ENCODE measurements at regions not wholly inside any gene's neighbourhood (a gene's known extent, or its start where the extent isn't known, plus 50 kb on each side); places are given as distances from the start of the nearest gene placed in this dataset.

DNA sequence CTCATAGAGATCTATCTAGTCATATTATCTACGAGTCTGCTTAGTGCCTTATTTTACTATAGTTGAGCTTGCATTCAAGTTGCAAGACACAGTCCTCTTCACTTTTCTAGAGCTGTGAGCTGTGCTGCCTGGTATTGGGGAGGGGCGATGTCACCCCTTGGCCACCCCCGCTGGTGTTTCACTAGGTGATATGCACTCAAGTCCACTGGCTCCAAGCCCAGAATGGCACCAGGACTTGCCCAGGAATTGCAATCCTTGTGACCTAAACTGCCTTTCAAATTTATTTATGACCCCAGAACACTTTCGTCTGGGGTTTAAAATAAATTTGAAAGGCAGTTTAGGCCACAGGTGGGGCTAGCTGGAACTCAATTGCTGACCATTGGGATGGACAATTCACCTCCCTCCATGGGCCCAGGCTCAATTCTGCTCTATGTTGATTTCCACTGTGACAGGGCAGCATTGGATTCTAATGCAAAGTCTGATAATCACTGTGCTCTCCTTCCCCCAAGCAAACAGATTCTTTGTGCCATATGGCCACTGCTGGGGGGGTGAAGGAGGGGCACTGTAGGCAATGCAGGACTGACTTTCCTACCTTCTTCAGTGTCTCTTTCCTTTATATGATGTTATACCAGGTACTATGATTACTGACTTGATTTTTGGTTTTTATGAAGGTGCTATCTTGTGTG is 1244.2 kb upstream of the MIR17HG start:
- TF ChIP-seq EZH2phosphoT487 (IDR thresholded peaks at IDR 0.05; ENCODE audit: borderline replicate concordance, low read length), result no peak
- TF ChIP-seq, protein P1, sequence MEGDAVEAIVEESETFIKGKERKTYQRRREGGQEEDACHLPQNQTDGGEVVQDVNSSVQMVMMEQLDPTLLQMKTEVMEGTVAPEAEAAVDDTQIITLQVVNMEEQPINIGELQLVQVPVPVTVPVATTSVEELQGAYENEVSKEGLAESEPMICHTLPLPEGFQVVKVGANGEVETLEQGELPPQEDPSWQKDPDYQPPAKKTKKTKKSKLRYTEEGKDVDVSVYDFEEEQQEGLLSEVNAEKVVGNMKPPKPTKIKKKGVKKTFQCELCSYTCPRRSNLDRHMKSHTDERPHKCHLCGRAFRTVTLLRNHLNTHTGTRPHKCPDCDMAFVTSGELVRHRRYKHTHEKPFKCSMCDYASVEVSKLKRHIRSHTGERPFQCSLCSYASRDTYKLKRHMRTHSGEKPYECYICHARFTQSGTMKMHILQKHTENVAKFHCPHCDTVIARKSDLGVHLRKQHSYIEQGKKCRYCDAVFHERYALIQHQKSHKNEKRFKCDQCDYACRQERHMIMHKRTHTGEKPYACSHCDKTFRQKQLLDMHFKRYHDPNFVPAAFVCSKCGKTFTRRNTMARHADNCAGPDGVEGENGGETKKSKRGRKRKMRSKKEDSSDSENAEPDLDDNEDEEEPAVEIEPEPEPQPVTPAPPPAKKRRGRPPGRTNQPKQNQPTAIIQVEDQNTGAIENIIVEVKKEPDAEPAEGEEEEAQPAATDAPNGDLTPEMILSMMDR (IDR thresholded peaks at IDR 0.05; ENCODE audit: low read depth, low read length, poor library complexity, severe bottlenecking), result no peak
- Histone ChIP-seq H4K20me1 (ENCODE audit: control insufficient read depth, insufficient read depth, low read depth, low read length) (no peaks in the 10 kb centered on the region), H3K4me2 (ENCODE audit: low read length) (no peak overlapping the region), H3K4me3 (ENCODE audit: low read length) (no peak overlapping the region), H3F3A (ENCODE audit: control insufficient read depth, insufficient read depth) (no peaks in the 10 kb centered on the region), H3K79me2 (ENCODE audit: control insufficient read depth, low read length) (no peaks in the 10 kb centered on the region), H3K27ac (ENCODE audit: low read depth, low read length) (no peak overlapping the region), H3K9me3 (ENCODE audit: control insufficient read depth, insufficient read depth, low read length) (peaks cover 3% of the 10 kb centered on the region; the same call in 1 of the 2 replicates), H3K4me1 (ENCODE audit: control insufficient read depth, low read length) (no peaks in the 10 kb centered on the region), H3K9me2 (replicated peaks; ENCODE audit: control insufficient read depth, low read length) (no peaks in the 10 kb centered on the region), H3K27me3 (ENCODE audit: control insufficient read depth, low read length) (no peaks in the 10 kb centered on the region), H3K36me3 (ENCODE audit: control insufficient read depth, low read length) (no peaks in the 10 kb centered on the region)

DNA sequence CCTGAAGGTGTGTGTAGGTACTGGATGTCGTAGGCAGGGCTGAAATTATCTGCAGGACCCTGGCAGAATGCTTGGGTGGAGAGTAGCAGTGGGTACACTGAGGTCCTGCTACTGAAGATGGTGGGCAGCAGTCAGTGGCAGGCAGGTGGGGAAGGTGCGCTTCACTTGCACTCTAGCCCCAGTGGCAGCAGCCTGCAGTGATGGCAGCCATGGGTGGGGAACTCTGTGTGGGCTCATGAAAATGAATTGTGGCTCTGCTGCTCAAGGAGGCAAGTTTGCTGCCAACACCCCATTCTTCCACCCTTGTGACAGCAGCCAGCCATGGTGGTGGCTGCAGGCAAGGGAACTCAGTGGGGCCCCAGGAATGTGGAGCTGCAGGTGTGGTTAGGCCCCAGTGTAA is 1242.7 kb upstream of the MIR17HG start:
- no peaks in the 10 kb centered on the region for H3K9me2 ChIP-seq (replicated peaks; ENCODE audit: control insufficient read depth, low read length)
- H3F3A ChIP-seq (ENCODE audit: control insufficient read depth, insufficient read depth), result no peaks in the 10 kb centered on the region
- H3K4me1 ChIP-seq (ENCODE audit: control insufficient read depth, low read length), result no peaks in the 10 kb centered on the region
- H3K36me3 ChIP-seq (ENCODE audit: control insufficient read depth, low read length), result no peaks in the 10 kb centered on the region
- TF ChIP-seq EZH2phosphoT487 (IDR thresholded peaks at IDR 0.05; ENCODE audit: borderline replicate concordance, low read length), result no peak
- TF ChIP-seq, protein P1 (IDR thresholded peaks at IDR 0.05; ENCODE audit: low read depth, low read length, poor library complexity, severe bottlenecking), result no peak
- H3K4me2 ChIP-seq (ENCODE audit: low read length), result no peak overlapping the region
- peaks cover 3% of the 10 kb centered on the region; the same call in 1 of the 2 replicates for H3K9me3 ChIP-seq (ENCODE audit: control insufficient read depth, insufficient read depth, low read length)
- H4K20me1 ChIP-seq (ENCODE audit: control insufficient read depth, insufficient read depth, low read depth, low read length), result no peaks in the 10 kb centered on the region
- no peak overlapping the region for H3K27ac ChIP-seq (ENCODE audit: low read depth, low read length)
- no peaks in the 10 kb centered on the region for H3K27me3 ChIP-seq (ENCODE audit: control insufficient read depth, low read length)
- H3K79me2 ChIP-seq (ENCODE audit: control insufficient read depth, low read length), result no peaks in the 10 kb centered on the region
- H3K4me3 ChIP-seq (ENCODE audit: low read length), result no peak overlapping the region

DNA sequence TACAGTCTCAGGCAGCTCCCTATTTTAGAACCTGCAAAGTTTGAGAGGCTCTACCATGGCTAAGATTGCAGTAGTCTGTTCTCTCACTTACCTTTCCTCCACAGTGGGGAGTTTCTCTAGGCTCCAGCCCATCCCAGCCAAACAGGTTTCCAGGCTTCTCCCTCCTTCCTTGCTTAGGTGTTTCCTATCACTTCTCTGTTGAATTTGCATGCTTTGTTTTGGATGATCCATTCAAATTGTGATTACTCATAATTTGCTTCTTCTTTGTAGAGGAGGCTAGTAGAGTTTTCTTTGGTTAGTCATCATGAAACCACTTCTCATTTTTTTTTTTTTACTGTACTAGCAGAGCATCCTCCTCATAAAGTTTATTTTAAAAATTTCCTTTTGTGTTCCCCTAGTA is 1242.2 kb upstream of the MIR17HG start:
- H3K9me2 ChIP-seq (replicated peaks; ENCODE audit: control insufficient read depth, low read length), result no peaks in the 10 kb centered on the region
- no peaks in the 10 kb centered on the region for H3K79me2 ChIP-seq (ENCODE audit: control insufficient read depth, low read length)
- H3K4me2 ChIP-seq (ENCODE audit: low read length), result no peak overlapping the region
- H3K9me3 ChIP-seq (ENCODE audit: control insufficient read depth, insufficient read depth, low read length), result peaks cover 3% of the 10 kb centered on the region; the same call in 1 of the 2 replicates
- no peaks in the 10 kb centered on the region for H3K36me3 ChIP-seq (ENCODE audit: control insufficient read depth, low read length)
- no peaks in the 10 kb centered on the region for H4K20me1 ChIP-seq (ENCODE audit: control insufficient read depth, insufficient read depth, low read depth, low read length)
- H3K4me1 ChIP-seq (ENCODE audit: control insufficient read depth, low read length), result no peaks in the 10 kb centered on the region
- H3K27me3 ChIP-seq (ENCODE audit: control insufficient read depth, low read length), result no peaks in the 10 kb centered on the region
- no peak overlapping the region for H3K4me3 ChIP-seq (ENCODE audit: low read length)
- no peaks in the 10 kb centered on the region for H3F3A ChIP-seq (ENCODE audit: control insufficient read depth, insufficient read depth)
- no peak overlapping the region for H3K27ac ChIP-seq (ENCODE audit: low read depth, low read length)
- TF ChIP-seq EZH2phosphoT487 (IDR thresholded peaks at IDR 0.05; ENCODE audit: borderline replicate concordance, low read length), result no peak
- TF ChIP-seq, protein P1 (IDR thresholded peaks at IDR 0.05; ENCODE audit: low read depth, low read length, poor library complexity, severe bottlenecking), result no peak
